Spleen (tissue), 11 donors: ENCODE measurements at regions not wholly inside any gene's neighbourhood (a gene's known extent, or its start where the extent isn't known, plus 50 kb on each side); places are given as distances from the start of the nearest gene placed in this dataset.

ENCODE experiments used
- DNase-seq: peaks from one replicate; pipeline ENCODE4 v3.0.0-alpha.2; 2020
- H3K27ac ChIP-seq, 8 donors: fragments of 200-600 bp; sonication (generic) in 7 of 8; 1 replicate in 4 of 8; 2 replicates in 4 of 8; pipeline versions ENCODE4 v1.5.0 to v1.8.0; 2016 to 2021; ENCODE audit warnings: inconsistent platforms in 4 of 8, mild to moderate bottlenecking in 4 of 8, moderate library complexity in 1 of 8
- H3K27me3 ChIP-seq, 7 donors: fragments of 200-600 bp; sonication (generic) in 6 of 7; replicated peaks in 1 of 7; 1 replicate in 4 of 7; 2 replicates in 3 of 7; pipeline versions ENCODE4 v1.5.0 to v1.8.0; 2016 to 2021; ENCODE audit warnings: inconsistent platforms in 3 of 7, mild to moderate bottlenecking in 1 of 7
- H3K36me3 ChIP-seq, 6 donors: fragments of 200-600 bp; sonication (generic) in 5 of 6; 1 replicate in 4 of 6; 2 replicates in 2 of 6; pipeline versions ENCODE4 v1.5.0 to v1.8.0; 2016 to 2021; ENCODE audit warnings: inconsistent platforms in 2 of 6
- H3K4me1 ChIP-seq, 6 donors: fragments of 200-600 bp; sonication (generic) in 5 of 6; 1 replicate in 3 of 6; 2 replicates in 3 of 6; pipeline versions ENCODE4 v1.5.0 to v1.8.0; 2016 to 2021; ENCODE audit warnings: inconsistent platforms in 3 of 6
- H3K4me3 ChIP-seq, 8 donors: fragments of 200-600 bp; sonication (generic) in 7 of 8; 1 replicate in 4 of 8; 2 replicates in 4 of 8; pipeline versions ENCODE4 v1.5.0 to v1.8.0; 2016 to 2021; ENCODE audit warnings: inconsistent platforms in 4 of 8, mild to moderate bottlenecking in 4 of 8, moderate library complexity in 2 of 8
- H3K9me3 ChIP-seq, 8 donors: fragments of 200-600 bp; sonication (generic) in 7 of 8; 1 replicate in 4 of 8; 2 replicates in 4 of 8; pipeline versions ENCODE4 v1.5.0 to v1.8.0; 2016 to 2021; ENCODE audit warnings: inconsistent platforms in 4 of 8
- CTCF ChIP-seq, 11 experiments: fragments of 200-600 bp in 7 of 11; fragments of 450-650 bp in 4 of 11; sonication (generic) in 4 of 11; IDR thresholded peaks in 8 of 11; conservative IDR thresholded peaks in 3 of 11; 1 replicate in 7 of 11; 2 replicates in 4 of 11; pipeline versions ENCODE4 v1.4.0 to v1.8.0; 2016 to 2021; ENCODE audit warnings: antibody characterized with exemption in 11 of 11, inconsistent platforms in 4 of 11, mild to moderate bottlenecking in 1 of 11
- POLR2A ChIP-seq, 3 donors: fragments of 450-650 bp; IDR thresholded peaks; one replicate each; pipeline ENCODE4 v1.5.1; 2017; ENCODE audit warnings: antibody characterized with exemption in 3 of 3, mild to moderate bottlenecking in 1 of 3
- POLR2AphosphoS5 ChIP-seq, 3 donors: sonication (generic); formaldehyde crosslinking; IDR thresholded peaks; one replicate each; pipeline ENCODE4 v1.5.1; 2017; ENCODE audit warnings: antibody characterized with exemption in 3 of 3
- WGBS, 5 donors: extraction: QIAGEN DNeasy Blood & Tissue Kit in 3 of 5; methylation state at CpG; one replicate each; pipeline versions ENCODE4 v1.1.5 to v1.1.7; 2013 to 2018; 5-methylcytosine and 5-hydroxymethylcytosine counted together
- intact Hi-C: fragments of 100-400 bp; cut with DNase I; formaldehyde crosslinking; loops from one replicate; pipeline ENCODE4 v1.15.0; 2023; ENCODE audit warnings: low total_unique reads
- donor health status: healthy with polysubstance abuse.
- donor health status: DM: no; HTN: no; CAD: no; lungs with moderate emphysema.
- donor health status: DM: no; HTN: no; CAD: no.
- donor health status: Bipolar disorder and iron deficiency.
- donor health status: healthy.
- donor health status: DM: no; HTN: no; CAD: no.
- donor health status: DM: yes; HTN: yes; CAD: no.

GRCh38 chr2:8086796-8087479 is 594.9 kb upstream of the ID2 start:
- 69 to 92% (median 84%) methylated on average over 4 of the region's 4 CpGs for WGBS, 5 donors
- Histone ChIP-seq H3K9me3 (no peaks in the 10 kb centered on the region), H3K4me3 (no peak overlapping the region), H3K4me1 (peaks cover 0 to 7% (median 0%) of the 10 kb centered on the region in 6 donors), H3K27ac (no peak overlapping the region), H3K27me3 (no peaks in the 10 kb centered on the region), H3K36me3 (no peaks in the 10 kb centered on the region)
- no peak for DNase-seq
- intact Hi-C loops, result no loop called here
- TF ChIP-seq POLR2A (IDR thresholded peaks at IDR 0.05), result no peak
- no peak for TF ChIP-seq POLR2AphosphoS5 (IDR thresholded peaks at IDR 0.05)
- TF ChIP-seq CTCF (IDR thresholded peaks at IDR 0.05 in 8 of 11, conservative IDR thresholded peaks at IDR 0.05 in 3 of 11), result no peak

- Histone ChIP-seq H3K27me3 (no peaks in the 10 kb centered on the region), H3K9me3 (no peaks in the 10 kb centered on the region), H3K4me1 (peaks cover 0 to 7% (median 0%) of the 10 kb centered on the region in 6 donors), H3K27ac (no peak overlapping the region), H3K4me3 (no peak overlapping the region), H3K36me3 (no peaks in the 10 kb centered on the region)
- DNase-seq, result no peak
- intact Hi-C loops, result no loop called here
- WGBS, 5 donors, result 90 to 97% (median 94%) methylated on average over 3 of the region's 3 CpGs
- TF ChIP-seq POLR2A (IDR thresholded peaks at IDR 0.05), result no peak
- TF ChIP-seq CTCF (IDR thresholded peaks at IDR 0.05 in 8 of 11, conservative IDR thresholded peaks at IDR 0.05 in 3 of 11), result no peak
- no peak for TF ChIP-seq POLR2AphosphoS5 (IDR thresholded peaks at IDR 0.05)
Measured at GRCh38 chr2:8087480-8087840, 594.4 kb upstream of the ID2 start.

GRCh38 chr2:8088810-8089209 is 593.0 kb upstream of the ID2 start:
- H3K4me1 ChIP-seq, result peaks cover 0 to 7% (median 0%) of the 10 kb centered on the region in 6 donors
- DNase-seq, result no peak
- H3K4me3 ChIP-seq, result no peak overlapping the region
- WGBS, 5 donors, result 92 to 100% (median 97%) methylated on average over 1 of the region's 1 CpG
- H3K27ac ChIP-seq, result no peak overlapping the region
- no peaks in the 10 kb centered on the region for H3K27me3 ChIP-seq
- intact Hi-C loops, result no loop called here
- TF ChIP-seq CTCF (IDR thresholded peaks at IDR 0.05 in 8 of 11, conservative IDR thresholded peaks at IDR 0.05 in 3 of 11) (no peak), POLR2AphosphoS5 (IDR thresholded peaks at IDR 0.05) (no peak), POLR2A (IDR thresholded peaks at IDR 0.05) (no peak)
- H3K36me3 ChIP-seq, result no peaks in the 10 kb centered on the region
- H3K9me3 ChIP-seq, result no peaks in the 10 kb centered on the region

GRCh38 chr2:8089596-8089995 is 592.3 kb upstream of the ID2 start:
- intact Hi-C loops, result no loop called here

More at GRCh38 chr2:8089596-8089995, 592.3 kb upstream of the ID2 start:
- Histone ChIP-seq H3K36me3 (no peaks in the 10 kb centered on the region), H3K27me3 (no peaks in the 10 kb centered on the region), H3K4me1 (peaks cover 0 to 7% (median 0%) of the 10 kb centered on the region in 6 donors), H3K9me3 (no peaks in the 10 kb centered on the region), H3K4me3 (no peak overlapping the region), H3K27ac (no peak overlapping the region)
- WGBS, 5 donors, result 75 to 85% (median 84%) methylated on average over 7 of the region's 7 CpGs
- TF ChIP-seq POLR2AphosphoS5 (IDR thresholded peaks at IDR 0.05), result no peak
- TF ChIP-seq POLR2A (IDR thresholded peaks at IDR 0.05), result no peak
- no peak for TF ChIP-seq CTCF (IDR thresholded peaks at IDR 0.05 in 8 of 11, conservative IDR thresholded peaks at IDR 0.05 in 3 of 11)
- no peak for DNase-seq
